AG04449 (cell line): ENCODE measurements at regions not wholly inside any gene's neighbourhood (a gene's known extent, or its start where the extent isn't known, plus 50 kb on each side); places are given as distances from the start of the nearest gene placed in this dataset.
"Not testable (repeated sequence)": the region's sequence is repeated elsewhere in the genome, so short reads cannot be mapped to it uniquely, and the experiment has no call there.

Experiments used
- CTCF ChIA-PET: fragments of 350-600 bp; formaldehyde crosslinking; extraction: SDS; loops from one replicate; lab custom pipeline; 2021; ENCODE audit warnings: antibody characterized with exemption; lab: Yijun Ruan, JAX
- POLR2A ChIA-PET: fragments of 400-600, 350-600 bp; formaldehyde crosslinking; extraction: SDS; loops from one replicate; lab custom pipeline; 2020; ENCODE audit warnings: antibody characterized with exemption, inconsistent platforms; lab: Yijun Ruan, JAX
- DNase-seq: peaks from one replicate; pipeline ENCODE4 v3.0.0-alpha.2; 2010; ENCODE audit warnings: low read depth, low spot score
- H3K4me3 ChIP-seq: 2 replicates; pipeline ENCODE4 v1.5.1; 2011; ENCODE audit warnings: low read depth, mild to moderate bottlenecking, control low read depth, low read length
- TF ChIP-seq, protein P1 (sequence below): IDR thresholded peaks from one replicate; pipeline ENCODE4 v1.5.1; 2011; ENCODE audit warnings: mild to moderate bottlenecking, moderate library complexity, low read length, control low read depth, inconsistent platforms; ENCODE audit not compliant: insufficient read depth; ENCODE audit errors: missing control alignments

DNA sequence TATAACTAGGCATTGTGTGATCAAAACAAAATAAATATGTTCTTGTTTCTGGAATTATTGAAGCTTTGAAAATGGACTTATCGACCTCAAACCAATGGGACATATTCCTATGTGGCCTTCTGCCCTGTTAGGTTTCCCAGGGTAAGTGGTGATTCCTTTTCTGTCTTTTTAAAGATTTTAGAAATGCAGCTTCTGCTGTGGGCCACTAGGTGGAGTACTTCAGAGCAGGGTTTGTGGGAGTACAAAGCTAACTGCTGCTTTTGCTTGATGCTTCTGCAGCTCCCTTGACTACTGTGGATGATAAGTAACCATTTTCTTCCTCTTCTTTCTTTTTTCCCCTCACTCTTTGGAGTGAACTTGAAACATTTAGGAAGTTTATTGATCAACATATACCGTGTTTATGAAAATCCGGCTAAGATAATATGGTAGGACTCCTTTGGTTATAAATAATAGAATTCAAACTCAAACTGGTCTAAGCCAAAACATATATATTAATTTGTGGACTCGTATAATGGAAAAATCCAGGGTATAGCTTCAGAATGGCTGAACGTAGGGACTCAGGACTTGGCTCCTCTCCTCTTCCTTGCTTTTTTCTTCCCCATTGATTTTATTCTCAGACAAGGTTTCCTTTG, 1737.7 kb upstream of the DEFB115 start:
- H3K4me3 ChIP-seq, CTCF ChIA-PET, DNase-seq, POLR2A ChIA-PET: not testable (repeated sequence)
- TF ChIP-seq, protein P1, sequence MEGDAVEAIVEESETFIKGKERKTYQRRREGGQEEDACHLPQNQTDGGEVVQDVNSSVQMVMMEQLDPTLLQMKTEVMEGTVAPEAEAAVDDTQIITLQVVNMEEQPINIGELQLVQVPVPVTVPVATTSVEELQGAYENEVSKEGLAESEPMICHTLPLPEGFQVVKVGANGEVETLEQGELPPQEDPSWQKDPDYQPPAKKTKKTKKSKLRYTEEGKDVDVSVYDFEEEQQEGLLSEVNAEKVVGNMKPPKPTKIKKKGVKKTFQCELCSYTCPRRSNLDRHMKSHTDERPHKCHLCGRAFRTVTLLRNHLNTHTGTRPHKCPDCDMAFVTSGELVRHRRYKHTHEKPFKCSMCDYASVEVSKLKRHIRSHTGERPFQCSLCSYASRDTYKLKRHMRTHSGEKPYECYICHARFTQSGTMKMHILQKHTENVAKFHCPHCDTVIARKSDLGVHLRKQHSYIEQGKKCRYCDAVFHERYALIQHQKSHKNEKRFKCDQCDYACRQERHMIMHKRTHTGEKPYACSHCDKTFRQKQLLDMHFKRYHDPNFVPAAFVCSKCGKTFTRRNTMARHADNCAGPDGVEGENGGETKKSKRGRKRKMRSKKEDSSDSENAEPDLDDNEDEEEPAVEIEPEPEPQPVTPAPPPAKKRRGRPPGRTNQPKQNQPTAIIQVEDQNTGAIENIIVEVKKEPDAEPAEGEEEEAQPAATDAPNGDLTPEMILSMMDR: peak; percentile 12

DNA sequence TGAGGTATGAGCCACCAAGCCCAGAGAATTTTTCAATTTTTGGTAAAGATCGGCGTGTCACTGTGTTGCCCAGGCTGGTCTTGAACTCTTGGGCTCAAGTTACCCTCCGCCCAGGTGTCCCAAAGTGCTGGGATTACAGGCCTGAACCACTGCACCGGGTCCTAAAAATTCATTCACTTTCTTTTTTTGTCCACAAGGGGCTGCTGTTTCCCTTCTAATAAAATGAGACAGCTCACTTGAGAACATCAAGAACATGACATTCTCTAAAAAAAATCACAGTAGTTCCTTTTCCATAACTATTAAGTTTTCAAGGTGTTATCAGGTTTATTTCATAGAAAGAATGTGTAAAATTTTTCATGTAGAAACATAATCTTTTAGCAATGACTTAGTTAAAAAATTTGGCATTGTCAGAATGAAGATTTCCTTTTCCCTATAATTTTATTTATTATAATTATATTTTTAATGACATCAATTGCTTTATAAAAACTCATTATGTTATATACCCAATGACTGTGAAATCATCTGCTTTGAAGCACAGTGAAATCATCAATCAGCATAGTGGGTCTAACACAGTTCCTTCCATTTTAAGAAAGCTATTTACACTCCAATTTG, 1723.8 kb upstream of the DEFB115 start:
- H3K4me3 ChIP-seq, CTCF ChIA-PET, DNase-seq, POLR2A ChIA-PET: not testable (repeated sequence)

DNA sequence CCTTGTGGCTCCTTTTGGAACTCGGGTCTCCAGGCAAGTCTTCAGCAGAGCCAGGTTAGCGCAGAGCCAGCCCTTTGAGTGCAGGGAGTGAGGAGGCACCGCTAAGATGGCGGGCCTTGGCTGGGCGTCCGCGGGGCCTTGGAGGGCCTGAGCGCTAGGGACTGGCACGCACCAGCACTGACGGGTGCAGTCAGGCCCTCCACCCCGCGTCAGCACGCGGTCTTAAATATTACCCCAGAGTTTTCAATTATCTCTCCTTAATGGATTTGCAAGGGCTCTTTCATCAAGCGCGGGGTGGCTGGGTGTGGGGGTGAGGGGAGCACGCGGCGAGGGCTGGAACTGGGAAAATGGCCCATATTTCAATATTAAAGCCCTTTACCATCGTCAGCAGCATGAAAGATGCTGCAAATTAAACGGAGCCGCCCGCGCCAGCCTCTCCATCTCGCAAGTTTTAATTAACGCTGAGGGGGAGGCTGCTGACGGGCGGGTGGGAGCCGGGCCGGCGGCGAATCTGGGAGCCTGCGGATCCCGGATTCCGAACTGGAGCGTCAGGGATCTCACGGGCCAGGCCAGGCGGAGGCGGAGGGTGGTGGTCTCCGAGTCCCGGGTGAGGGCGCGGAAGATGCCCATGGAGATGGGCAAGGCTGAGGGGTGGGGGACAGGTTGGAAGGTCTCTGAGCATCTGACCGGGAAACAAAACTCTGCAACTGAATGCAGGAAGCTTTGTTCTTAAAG, 1690.4 kb upstream of the DEFB115 start:
- CTCF ChIA-PET, H3K4me3 ChIP-seq, DNase-seq, POLR2A ChIA-PET: not testable (repeated sequence)

DNA sequence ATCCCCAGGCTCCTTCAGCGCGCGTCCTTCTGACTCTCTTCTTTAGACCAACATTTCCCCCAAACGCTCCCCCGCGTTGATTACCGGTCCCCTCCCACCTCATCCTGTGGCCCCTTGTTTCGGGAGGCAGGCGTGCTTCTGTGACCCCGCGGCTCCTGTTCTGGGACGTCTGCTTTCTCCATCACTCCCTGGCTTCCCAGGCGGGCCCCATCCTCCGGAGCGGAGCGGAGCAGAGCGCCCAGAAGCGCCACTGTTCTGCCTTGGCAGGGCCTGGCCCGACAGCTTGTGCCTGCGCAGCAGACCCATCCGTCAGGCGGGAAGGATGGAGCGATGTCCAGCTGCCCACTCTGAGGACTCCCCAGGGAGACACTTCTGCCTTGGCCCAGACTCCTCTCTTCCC, 1689.8 kb upstream of the DEFB115 start:
- POLR2A ChIA-PET, CTCF ChIA-PET, DNase-seq, H3K4me3 ChIP-seq: not testable (repeated sequence)

DNA sequence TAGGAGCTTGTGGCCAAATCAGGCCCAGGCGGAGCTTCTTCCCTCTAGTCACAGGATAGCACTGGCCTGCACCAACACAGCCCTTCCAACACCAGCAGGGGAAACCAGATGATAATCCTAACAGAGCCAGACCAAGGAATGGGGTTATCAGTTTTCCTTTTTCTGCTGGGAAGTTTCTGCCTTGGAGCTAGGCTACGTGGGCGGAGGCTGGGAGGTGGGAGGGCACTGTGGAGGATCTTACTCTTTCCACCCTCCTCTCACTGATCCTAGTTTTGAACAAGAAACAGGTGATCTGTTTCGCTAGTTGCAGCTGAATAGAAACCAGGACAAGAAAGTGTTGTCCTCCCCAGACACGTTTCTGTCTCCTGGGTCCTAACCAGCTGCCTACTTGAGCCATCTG, 1687.3 kb upstream of the DEFB115 start:
- DNase-seq, CTCF ChIA-PET, H3K4me3 ChIP-seq, POLR2A ChIA-PET: not testable (repeated sequence)

DNA sequence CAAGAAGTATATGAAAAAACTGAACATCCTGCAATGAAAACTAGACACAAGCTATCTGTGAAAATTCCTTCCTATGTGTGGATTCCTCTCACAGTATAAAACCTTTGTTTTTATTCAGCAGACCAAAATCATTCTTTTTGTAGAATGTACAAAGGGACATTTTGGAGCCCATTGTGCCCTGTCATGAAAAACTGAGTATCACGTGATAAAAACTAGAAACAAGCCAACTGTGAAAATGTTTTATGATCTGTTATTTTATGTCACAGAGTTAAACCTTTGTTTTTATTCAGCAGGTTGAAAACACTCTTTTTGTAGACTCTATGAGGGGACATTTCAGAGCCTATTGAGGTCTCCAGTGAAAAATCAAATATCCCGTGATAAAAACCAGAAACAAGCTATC, 1667.9 kb upstream of the DEFB115 start:
- H3K4me3 ChIP-seq, POLR2A ChIA-PET, DNase-seq, CTCF ChIA-PET: not testable (repeated sequence)

DNA sequence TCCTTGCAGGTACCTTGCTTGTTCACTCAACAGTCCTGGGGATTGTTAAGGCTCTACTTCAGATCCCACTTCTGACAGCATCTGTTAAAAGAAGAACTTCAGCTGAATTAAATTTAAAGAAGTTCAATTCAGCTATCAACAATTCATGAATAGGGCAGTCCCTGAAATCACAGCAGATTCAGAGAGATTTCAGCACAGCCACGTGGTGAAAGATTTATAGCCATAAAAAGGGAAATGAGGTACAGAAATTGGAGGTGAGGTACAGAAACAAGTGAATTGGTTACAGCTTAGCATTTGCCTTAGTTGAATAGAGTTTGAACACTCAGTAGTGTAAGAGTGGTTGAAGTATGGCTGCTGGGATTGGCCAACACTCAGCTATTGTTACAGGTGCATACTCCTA, 1653.3 kb upstream of the DEFB115 start:
- DNase-seq, CTCF ChIA-PET, H3K4me3 ChIP-seq, POLR2A ChIA-PET: not testable (repeated sequence)

DNA sequence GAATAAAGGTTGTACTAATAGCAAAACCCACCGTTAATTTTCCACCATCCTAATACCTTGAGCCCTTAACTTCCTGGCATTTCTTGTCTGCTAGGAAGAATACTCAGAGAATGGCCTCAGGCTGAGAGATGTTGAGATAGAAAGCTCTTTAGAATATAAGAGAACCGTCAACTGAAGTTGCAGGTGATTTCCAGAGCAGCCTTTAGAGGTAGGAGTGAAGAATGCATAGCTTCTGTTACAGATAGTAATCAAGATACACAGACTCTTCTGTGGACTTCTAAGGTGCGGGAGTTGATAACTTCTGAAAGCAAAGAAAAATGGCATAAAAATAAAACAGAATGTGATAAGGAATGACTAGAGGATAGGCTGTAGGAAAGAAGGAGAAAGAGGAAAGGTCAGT, 1651.3 kb upstream of the DEFB115 start:
- CTCF ChIA-PET, POLR2A ChIA-PET, H3K4me3 ChIP-seq: not testable (repeated sequence)

DNA sequence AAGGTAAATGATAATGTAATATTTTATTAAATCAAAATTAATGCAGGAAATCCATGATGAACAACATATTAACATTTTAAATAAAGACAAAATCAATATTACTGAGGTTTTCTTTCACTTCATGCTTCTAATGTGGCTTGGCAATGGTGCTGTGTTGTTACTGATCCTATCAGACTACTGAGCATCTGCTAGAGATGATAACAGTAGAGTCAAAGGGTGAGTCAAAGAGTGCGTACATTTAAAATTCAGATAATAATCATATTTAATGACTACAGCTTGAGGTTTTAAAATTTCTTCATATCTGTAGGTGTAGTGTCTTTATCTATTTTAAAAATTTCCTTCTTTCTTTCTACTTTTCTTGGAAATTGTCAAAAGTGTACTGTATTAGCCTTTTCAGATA, 1628.1 kb upstream of the DEFB115 start:
- CTCF ChIA-PET: not testable (repeated sequence)

More for the DNA sequence above, 1651.3 kb upstream of the DEFB115 start:
- not testable (repeated sequence) for DNase-seq

More for the DNA sequence above, 1628.1 kb upstream of the DEFB115 start:
- H3K4me3 ChIP-seq, POLR2A ChIA-PET, DNase-seq: not testable (repeated sequence)
